ENCODE measurements at regions not wholly inside any gene's neighbourhood (a gene's known extent, or its start where the extent isn't known, plus 50 kb on each side); places are given as distances from the start of the nearest gene placed in this dataset.

DNA sequence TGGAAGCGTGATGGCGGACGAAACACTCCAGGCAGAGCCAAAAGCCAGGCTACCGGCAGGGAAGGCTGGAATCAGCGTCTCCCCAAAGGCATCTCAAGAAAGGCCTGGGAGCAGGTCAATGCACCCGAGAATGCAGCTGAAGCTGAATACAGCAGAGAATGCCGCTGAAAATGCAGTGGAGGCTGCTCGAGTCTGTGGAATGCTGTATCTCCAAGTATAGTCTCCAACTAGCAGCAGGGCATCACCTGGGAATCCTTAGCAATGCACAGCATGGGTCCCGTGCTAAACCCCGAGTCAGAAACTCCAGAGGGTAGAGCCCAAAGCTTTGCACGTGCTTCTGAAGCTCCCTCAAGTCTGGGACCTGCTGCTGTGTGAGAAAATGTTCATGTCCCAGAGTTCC, 191.1 kb upstream of the ALKAL2 start:
- Histone ChIP-seq H3K27ac (no peak overlapping the region), H3K27me3 (ENCODE audit: insufficient read depth, low read depth, severe bottlenecking) (no peaks in the 10 kb centered on the region)
- DNase-seq, result no peak

DNA sequence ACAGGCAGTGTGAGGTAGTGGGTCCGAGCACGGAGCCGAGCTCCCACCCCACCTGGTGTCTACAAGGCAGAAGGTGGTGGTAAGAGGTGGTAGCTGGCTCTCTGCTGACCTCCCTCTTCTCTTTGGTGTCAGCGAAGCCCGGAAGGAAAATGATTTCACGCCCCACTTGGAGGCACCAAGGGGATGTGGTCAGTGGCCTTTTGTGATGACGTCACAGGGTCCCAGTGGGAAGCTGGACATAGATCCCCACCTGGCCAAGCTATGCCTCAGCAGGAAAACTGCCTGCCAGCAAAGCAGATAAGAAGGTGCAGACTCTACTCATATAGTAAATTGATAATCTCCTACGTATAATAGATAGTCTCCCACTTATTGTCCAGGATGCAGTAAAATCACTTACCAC, 183.7 kb upstream of the ALKAL2 start:
- Histone ChIP-seq H3K27ac (no peak overlapping the region), H3K4me3 (ENCODE audit: low read depth, low read length) (no peak overlapping the region), H3K9me3 (ENCODE audit: severe bottlenecking) (peaks cover 11% of the 10 kb centered on the region), H3K36me3 (no peaks in the 10 kb centered on the region), H3K27me3 (ENCODE audit: insufficient read depth, low read depth, severe bottlenecking) (no peaks in the 10 kb centered on the region)
- no peak for DNase-seq
- TF ChIP-seq, protein P1, sequence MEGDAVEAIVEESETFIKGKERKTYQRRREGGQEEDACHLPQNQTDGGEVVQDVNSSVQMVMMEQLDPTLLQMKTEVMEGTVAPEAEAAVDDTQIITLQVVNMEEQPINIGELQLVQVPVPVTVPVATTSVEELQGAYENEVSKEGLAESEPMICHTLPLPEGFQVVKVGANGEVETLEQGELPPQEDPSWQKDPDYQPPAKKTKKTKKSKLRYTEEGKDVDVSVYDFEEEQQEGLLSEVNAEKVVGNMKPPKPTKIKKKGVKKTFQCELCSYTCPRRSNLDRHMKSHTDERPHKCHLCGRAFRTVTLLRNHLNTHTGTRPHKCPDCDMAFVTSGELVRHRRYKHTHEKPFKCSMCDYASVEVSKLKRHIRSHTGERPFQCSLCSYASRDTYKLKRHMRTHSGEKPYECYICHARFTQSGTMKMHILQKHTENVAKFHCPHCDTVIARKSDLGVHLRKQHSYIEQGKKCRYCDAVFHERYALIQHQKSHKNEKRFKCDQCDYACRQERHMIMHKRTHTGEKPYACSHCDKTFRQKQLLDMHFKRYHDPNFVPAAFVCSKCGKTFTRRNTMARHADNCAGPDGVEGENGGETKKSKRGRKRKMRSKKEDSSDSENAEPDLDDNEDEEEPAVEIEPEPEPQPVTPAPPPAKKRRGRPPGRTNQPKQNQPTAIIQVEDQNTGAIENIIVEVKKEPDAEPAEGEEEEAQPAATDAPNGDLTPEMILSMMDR (IDR thresholded peaks at IDR 0.05; ENCODE audit: low read depth, low read length), result no peak

More for the DNA sequence above, 191.1 kb upstream of the ALKAL2 start:
- Histone ChIP-seq H3K36me3 (no peaks in the 10 kb centered on the region), H3K4me3 (ENCODE audit: low read depth, low read length) (no peak overlapping the region), H3K9me3 (ENCODE audit: severe bottlenecking) (no peaks in the 10 kb centered on the region)
- TF ChIP-seq, protein P1 (IDR thresholded peaks at IDR 0.05; ENCODE audit: low read depth, low read length), result no peak

DNA sequence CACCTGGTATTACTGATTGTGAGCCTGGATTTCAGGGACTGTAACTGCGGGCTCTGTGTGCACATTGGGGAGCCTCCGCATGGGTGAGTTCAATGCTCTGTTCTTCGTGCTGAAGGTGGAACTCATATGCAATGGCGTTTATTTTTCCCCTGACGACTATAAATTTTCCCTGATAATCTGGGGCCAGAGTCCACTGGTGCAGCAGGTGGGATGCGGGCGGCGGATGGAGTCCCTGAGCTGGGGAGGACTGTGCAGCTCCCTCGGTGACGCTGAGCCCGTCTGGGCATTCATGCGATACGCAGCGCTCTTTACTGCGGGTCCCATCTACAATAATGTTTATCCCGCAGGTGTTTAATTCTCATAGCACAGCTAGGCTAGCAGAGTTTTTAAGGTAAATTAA, 181.6 kb upstream of the ALKAL2 start:
- TF ChIP-seq, protein P1 (IDR thresholded peaks at IDR 0.05; ENCODE audit: low read depth, low read length), result no peak
- no peak for DNase-seq
- peaks cover 11% of the 10 kb centered on the region for H3K9me3 ChIP-seq (ENCODE audit: severe bottlenecking)
- no peaks in the 10 kb centered on the region for H3K27me3 ChIP-seq (ENCODE audit: insufficient read depth, low read depth, severe bottlenecking)
- H3K4me3 ChIP-seq (ENCODE audit: low read depth, low read length), result no peak overlapping the region
- no peak overlapping the region for H3K27ac ChIP-seq
- H3K36me3 ChIP-seq, result no peaks in the 10 kb centered on the region

DNA sequence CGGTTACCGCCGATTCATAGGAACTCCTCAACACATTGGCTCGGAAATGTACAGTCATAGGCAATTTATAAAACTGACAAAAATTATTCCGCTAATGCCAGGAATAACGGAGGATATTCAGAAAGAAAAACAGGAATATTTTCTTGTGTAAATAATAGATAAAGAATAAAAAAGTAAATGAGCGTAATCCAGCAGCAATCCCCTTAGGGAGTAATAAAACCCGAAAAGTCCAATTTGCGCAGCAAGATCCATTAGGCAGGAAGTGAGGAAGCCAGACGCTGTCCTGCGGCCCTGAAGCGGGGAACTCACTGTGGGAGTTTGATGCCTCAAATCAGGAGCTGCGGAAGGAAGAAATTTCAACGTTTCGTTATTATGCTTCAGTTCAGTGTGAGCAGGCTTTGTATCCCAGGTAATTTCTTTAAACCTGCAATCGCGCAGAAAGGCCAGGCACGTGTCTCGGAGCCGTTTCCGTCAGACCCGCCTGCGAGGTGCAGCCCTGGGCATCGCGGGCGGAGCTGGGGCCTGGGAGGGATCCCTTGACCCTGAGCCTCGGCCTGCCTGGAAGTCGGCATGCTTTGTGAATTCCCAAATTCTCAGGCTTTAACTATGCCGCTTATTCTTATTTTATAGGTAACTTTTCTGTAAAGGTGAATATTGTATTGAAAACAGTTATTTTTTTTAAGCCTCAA, 180.9 kb upstream of the ALKAL2 start:
- no peak for DNase-seq
- Histone ChIP-seq H3K27me3 (ENCODE audit: insufficient read depth, low read depth, severe bottlenecking) (no peaks in the 10 kb centered on the region), H3K9me3 (ENCODE audit: severe bottlenecking) (peaks cover 11% of the 10 kb centered on the region), H3K4me3 (ENCODE audit: low read depth, low read length) (no peak overlapping the region), H3K27ac (no peak overlapping the region), H3K36me3 (no peaks in the 10 kb centered on the region)
- TF ChIP-seq, protein P1 (IDR thresholded peaks at IDR 0.05; ENCODE audit: low read depth, low read length), result no peak

DNA sequence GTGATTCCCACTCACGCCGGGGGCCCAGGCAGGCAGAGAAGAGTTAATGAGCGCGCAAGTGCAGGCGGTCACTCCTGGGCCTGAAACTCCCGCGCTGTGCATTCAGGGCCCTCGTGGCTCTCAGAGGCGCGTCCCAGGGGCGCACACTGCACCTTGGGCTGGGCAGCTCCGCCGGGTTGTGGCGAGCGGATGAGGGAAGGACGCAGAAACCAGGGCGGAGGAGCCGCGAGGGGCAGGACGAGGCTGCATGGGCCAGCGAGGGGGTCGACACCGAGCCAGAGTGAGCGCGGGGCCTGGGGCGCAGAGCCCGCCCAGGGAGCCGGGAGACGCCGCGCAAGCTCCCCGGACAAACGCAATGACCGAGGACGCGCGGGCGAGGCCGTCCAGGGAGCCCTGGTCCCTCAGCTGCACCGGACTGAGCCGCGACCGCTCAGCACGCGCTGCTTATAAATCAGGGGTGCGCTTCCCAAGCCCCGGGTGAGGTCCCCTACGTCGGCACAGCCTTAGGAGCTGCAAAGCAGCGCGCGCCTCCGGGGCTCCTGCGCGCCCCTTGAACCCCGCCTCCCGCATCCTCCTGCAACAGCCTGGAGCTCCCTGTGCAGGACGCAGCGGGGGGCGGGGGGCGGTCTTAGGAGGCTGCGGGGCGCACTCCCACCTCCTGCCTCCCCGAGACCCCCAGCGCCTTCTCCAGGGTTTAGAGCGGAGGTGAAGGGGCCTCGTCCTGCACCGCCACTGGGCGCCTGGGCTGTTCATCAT, 180.2 kb upstream of the ALKAL2 start:
- no peak overlapping the region for H3K4me3 ChIP-seq (ENCODE audit: low read depth, low read length)

More for the DNA sequence above, 180.2 kb upstream of the ALKAL2 start:
- Histone ChIP-seq H3K9me3 (ENCODE audit: severe bottlenecking) (peaks cover 11% of the 10 kb centered on the region), H3K36me3 (no peaks in the 10 kb centered on the region), H3K27me3 (ENCODE audit: insufficient read depth, low read depth, severe bottlenecking) (no peaks in the 10 kb centered on the region), H3K27ac (no peak overlapping the region)
- DNase-seq, result no peak
- TF ChIP-seq, protein P1 (IDR thresholded peaks at IDR 0.05; ENCODE audit: low read depth, low read length), result no peak

Data from WERI-Rb-1 (cell line).